HepG2 (cell line): ENCODE measurements at regions not wholly inside any gene's neighbourhood (a gene's known extent, or its start where the extent isn't known, plus 50 kb on each side); places are given as distances from the start of the nearest gene placed in this dataset.

ENCODE experiments used
- ADNP ChIP-seq: sonication (generic); formaldehyde crosslinking; IDR thresholded peaks from 2 replicates; pipeline ENCODE4 v1.4.0; 2020; ENCODE audit warnings: missing genetic modification reagents
- ARID2 ChIP-seq: sonication (generic); formaldehyde crosslinking; IDR thresholded peaks from 2 replicates; pipeline ENCODE4 v1.8.1; 2022; ENCODE audit warnings: mild to moderate bottlenecking, missing genetic modification reagents, borderline replicate concordance
- BCL6 ChIP-seq: IDR thresholded peaks from 2 replicates; pipeline ENCODE4 v1.6.1; 2016; ENCODE audit warnings: missing genetic modification reagents, missing compliant biosample characterization
- CERS6 ChIP-seq: sonication (generic); formaldehyde crosslinking; IDR thresholded peaks from 2 replicates; pipeline ENCODE4 v1.5.0; 2020; ENCODE audit warnings: missing genetic modification reagents
- DDIT3 ChIP-seq: sonication (generic); formaldehyde crosslinking; IDR thresholded peaks from 2 replicates; pipeline ENCODE4 v1.4.0; 2020; ENCODE audit warnings: mild to moderate bottlenecking, missing genetic modification reagents
- ELF1 ChIP-seq: sonication (generic); formaldehyde crosslinking; IDR thresholded peaks from 2 replicates; pipeline ENCODE4 v1.4.0; 2020; ENCODE audit warnings: missing genetic modification reagents
- HOXA5 ChIP-seq: sonication (generic); formaldehyde crosslinking; IDR thresholded peaks from 2 replicates; pipeline ENCODE4 v1.4.0; 2020; ENCODE audit warnings: missing genetic modification reagents
- KAT2B ChIP-seq: fragments of 150-350 bp; IDR thresholded peaks from 2 replicates; pipeline ENCODE4 v1.6.1; 2014; ENCODE audit warnings: low read depth, low read length, borderline replicate concordance
- KDM1A ChIP-seq: IDR thresholded peaks from 2 replicates; pipeline ENCODE4 v1.6.1; 2016; ENCODE audit warnings: missing compliant biosample characterization
- KMT2B ChIP-seq: IDR thresholded peaks from 2 replicates; pipeline ENCODE4 v1.6.1; 2016; ENCODE audit warnings: missing genetic modification reagents, missing compliant biosample characterization
- MAF1 ChIP-seq: sonication (generic); formaldehyde crosslinking; IDR thresholded peaks from 2 replicates; pipeline ENCODE4 v1.5.0; 2020; ENCODE audit warnings: missing genetic modification reagents, borderline replicate concordance
- MLLT10 ChIP-seq: sonication (generic); formaldehyde crosslinking; IDR thresholded peaks from 2 replicates; pipeline ENCODE4 v1.4.0; 2020; ENCODE audit warnings: missing genetic modification reagents
- NR1H2 ChIP-seq: sonication (generic); formaldehyde crosslinking; IDR thresholded peaks from 2 replicates; pipeline ENCODE4 v1.8.1; 2022; ENCODE audit warnings: low read depth, missing genetic modification reagents, borderline replicate concordance
- RBFOX2 ChIP-seq: fragments of 200-400 bp; formaldehyde crosslinking; IDR thresholded peaks from 2 replicates; pipeline ENCODE4 v1.6.1; 2017; ENCODE audit warnings: low read depth, mild to moderate bottlenecking, low read length
- RCOR2 ChIP-seq: IDR thresholded peaks from 2 replicates; pipeline ENCODE4 v1.6.1; 2016; ENCODE audit warnings: missing biosample characterization, missing genetic modification reagents
- SIN3A ChIP-seq: IDR thresholded peaks from 2 replicates; pipeline ENCODE4 v1.6.1; 2011; ENCODE audit warnings: low read depth, mild to moderate bottlenecking, control low read depth, low read length, borderline replicate concordance
- SPEN ChIP-seq: sonication (generic); formaldehyde crosslinking; IDR thresholded peaks from 2 replicates; pipeline ENCODE4 v1.5.1; 2020; ENCODE audit warnings: low read depth, mild to moderate bottlenecking, missing genetic modification reagents
- STAG1 ChIP-seq: sonication (generic); formaldehyde crosslinking; IDR thresholded peaks from 2 replicates; pipeline ENCODE4 v1.4.0; 2020; ENCODE audit warnings: missing genetic modification reagents
- ZFP41 ChIP-seq: sonication (generic); formaldehyde crosslinking; IDR thresholded peaks from 2 replicates; pipeline ENCODE4 v1.4.0; 2020; ENCODE audit warnings: mild to moderate bottlenecking, missing genetic modification reagents, borderline replicate concordance
- ZFYVE20 ChIP-seq: sonication (generic); formaldehyde crosslinking; IDR thresholded peaks from 2 replicates; pipeline ENCODE4 v1.8.0; 2023; ENCODE audit warnings: low read depth, mild to moderate bottlenecking, moderate library complexity, missing genetic modification reagents, borderline replicate concordance
- ZHX1 ChIP-seq: sonication (generic); formaldehyde crosslinking; IDR thresholded peaks from 2 replicates; pipeline ENCODE4 v1.8.1; 2022; ENCODE audit warnings: low read depth, mild to moderate bottlenecking, missing genetic modification reagents
- ZNF138 ChIP-seq: sonication (generic); formaldehyde crosslinking; IDR thresholded peaks from 2 replicates; pipeline ENCODE4 v1.5.0; 2020; ENCODE audit warnings: mild to moderate bottlenecking, low read depth, missing genetic modification reagents
- ZNF296 ChIP-seq: sonication (generic); formaldehyde crosslinking; conservative IDR thresholded peaks from 2 replicates; pipeline ENCODE4 v1.5.0; 2020; ENCODE audit warnings: mild to moderate bottlenecking, missing genetic modification reagents
- ZNF382 ChIP-seq: sonication (generic); formaldehyde crosslinking; IDR thresholded peaks from 2 replicates; pipeline ENCODE4 v1.5.0; 2020; ENCODE audit warnings: missing genetic modification reagents, mild to moderate bottlenecking, borderline replicate concordance
- ZNF431 ChIP-seq: sonication (generic); formaldehyde crosslinking; IDR thresholded peaks from 2 replicates; pipeline ENCODE4 v1.9.0; 2022; ENCODE audit warnings: missing genetic modification reagents, low read depth, mild to moderate bottlenecking, borderline replicate concordance
- ZNF496 ChIP-seq: sonication (generic); formaldehyde crosslinking; IDR thresholded peaks from 2 replicates; pipeline ENCODE4 v1.8.1; 2023; ENCODE audit warnings: mild to moderate bottlenecking, moderate library complexity, missing genetic modification reagents; ENCODE audit not compliant: insufficient replicate concordance
- ZNF556 ChIP-seq: sonication (generic); formaldehyde crosslinking; IDR thresholded peaks from 2 replicates; pipeline ENCODE4 v1.4.0; 2020; ENCODE audit warnings: mild to moderate bottlenecking, missing genetic modification reagents, borderline replicate concordance
- ZNF709 ChIP-seq: sonication (generic); formaldehyde crosslinking; IDR thresholded peaks from 2 replicates; pipeline ENCODE4 v1.5.0; 2020; ENCODE audit warnings: mild to moderate bottlenecking, missing genetic modification reagents
- ZNF776 ChIP-seq: sonication (generic); formaldehyde crosslinking; IDR thresholded peaks from 2 replicates; pipeline ENCODE4 v1.4.0; 2020; ENCODE audit warnings: mild to moderate bottlenecking, missing genetic modification reagents

- no peak for TF ChIP-seq ZHX1
- TF ChIP-seq NR1H2 (CRISPR knock-in tag), result no peak
- no peak for TF ChIP-seq ZNF776 (CRISPR knock-in tag)
- TF ChIP-seq ZFYVE20 (CRISPR knock-in tag), result no peak
- TF ChIP-seq ZFP41, result no peak
- no peak for TF ChIP-seq KDM1A (CRISPR knock-in tag)
- TF ChIP-seq ADNP (CRISPR knock-in tag), result no peak
- TF ChIP-seq ZNF296 (CRISPR knock-in tag), result no peak
- TF ChIP-seq ZNF382 (CRISPR knock-in tag), result no peak
- TF ChIP-seq RCOR2 (CRISPR knock-in tag), result no peak
- TF ChIP-seq SPEN, result peak; percentile 81; the same call in 1 of the 2 replicates
- TF ChIP-seq ZNF496 (CRISPR knock-in tag), result no peak
- TF ChIP-seq ARID2 (CRISPR knock-in tag), result no peak
- TF ChIP-seq RBFOX2, result 0 out of 2 replicates have a peak, but pooled peaks have one; percentile 25
- no peak for TF ChIP-seq KAT2B
- no peak for TF ChIP-seq STAG1
- peak; percentile 46; the same call in 1 of the 2 replicates for TF ChIP-seq SIN3A
- TF ChIP-seq KMT2B (CRISPR knock-in tag), result no peak
- no peak; the same call in none of the 2 replicates for TF ChIP-seq ELF1
- 0 out of 2 replicates have a peak, but pooled peaks have one; percentile 38 for TF ChIP-seq BCL6 (CRISPR knock-in tag)
- no peak for TF ChIP-seq DDIT3 (CRISPR knock-in tag)
- no peak for TF ChIP-seq HOXA5 (CRISPR knock-in tag)
- TF ChIP-seq MLLT10, result no peak
- no peak for TF ChIP-seq ZNF556 (CRISPR knock-in tag)
- no peak for TF ChIP-seq ZNF709 (CRISPR knock-in tag)
- no peak for TF ChIP-seq ZNF431
- TF ChIP-seq MAF1 (CRISPR knock-in tag), result no peak
- TF ChIP-seq ZNF138 (CRISPR knock-in tag), result no peak
- no peak for TF ChIP-seq CERS6 (CRISPR knock-in tag)
Measured at GRCh38 chr22:27670701-27671412, 130.7 kb downstream of the MN1 start (continued).
